ENCODE measurements at regions not wholly inside any gene's neighbourhood (a gene's known extent, or its start where the extent isn't known, plus 50 kb on each side); places are given as distances from the start of the nearest gene placed in this dataset.
"Not testable (repeated sequence)": the region's sequence is repeated elsewhere in the genome, so short reads cannot be mapped to it uniquely, and the experiment has no call there.

DNA sequence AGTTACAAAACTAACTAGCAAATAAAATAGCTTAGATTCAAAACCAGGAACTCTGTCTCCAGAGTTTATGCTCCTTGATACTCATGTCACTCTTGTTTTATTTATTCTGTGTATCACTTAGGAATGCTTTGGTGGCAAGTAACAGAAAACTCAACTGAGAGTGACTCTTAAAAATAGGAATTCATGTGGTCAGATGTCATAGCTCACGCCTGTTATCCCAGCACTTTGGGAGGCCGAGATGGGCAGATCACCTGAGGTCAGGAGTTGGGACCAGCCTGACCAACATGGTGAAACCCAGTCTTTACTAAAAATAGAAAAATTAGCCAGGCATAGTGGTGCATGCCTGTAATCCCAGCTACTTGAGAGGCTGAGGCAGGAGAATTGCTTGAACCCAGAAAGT is 252.1 kb downstream of the ENC1 start:
- not testable (repeated sequence) for H3K27me3 ChIP-seq (ENCODE audit: insufficient read depth, low read depth, low read length); H3K9me3 ChIP-seq (ENCODE audit: low read length); H3K79me2 ChIP-seq (replicated peaks; ENCODE audit: insufficient read depth, low read length); H2AFZ ChIP-seq (ENCODE audit: low read depth, low read length); H3K4me3 ChIP-seq (ENCODE audit: low read length); H3K9ac ChIP-seq (ENCODE audit: low read length); H3K4me2 ChIP-seq (ENCODE audit: low read length); H3F3A ChIP-seq (ENCODE audit: insufficient read depth, low read length, poor library complexity, severe bottlenecking); H3K27ac ChIP-seq (ENCODE audit: low read length); H3K36me3 ChIP-seq (ENCODE audit: insufficient read depth, low read length); H4K20me1 ChIP-seq (ENCODE audit: insufficient read depth); H3K9me2 ChIP-seq (ENCODE audit: insufficient read depth, low read length)

DNA sequence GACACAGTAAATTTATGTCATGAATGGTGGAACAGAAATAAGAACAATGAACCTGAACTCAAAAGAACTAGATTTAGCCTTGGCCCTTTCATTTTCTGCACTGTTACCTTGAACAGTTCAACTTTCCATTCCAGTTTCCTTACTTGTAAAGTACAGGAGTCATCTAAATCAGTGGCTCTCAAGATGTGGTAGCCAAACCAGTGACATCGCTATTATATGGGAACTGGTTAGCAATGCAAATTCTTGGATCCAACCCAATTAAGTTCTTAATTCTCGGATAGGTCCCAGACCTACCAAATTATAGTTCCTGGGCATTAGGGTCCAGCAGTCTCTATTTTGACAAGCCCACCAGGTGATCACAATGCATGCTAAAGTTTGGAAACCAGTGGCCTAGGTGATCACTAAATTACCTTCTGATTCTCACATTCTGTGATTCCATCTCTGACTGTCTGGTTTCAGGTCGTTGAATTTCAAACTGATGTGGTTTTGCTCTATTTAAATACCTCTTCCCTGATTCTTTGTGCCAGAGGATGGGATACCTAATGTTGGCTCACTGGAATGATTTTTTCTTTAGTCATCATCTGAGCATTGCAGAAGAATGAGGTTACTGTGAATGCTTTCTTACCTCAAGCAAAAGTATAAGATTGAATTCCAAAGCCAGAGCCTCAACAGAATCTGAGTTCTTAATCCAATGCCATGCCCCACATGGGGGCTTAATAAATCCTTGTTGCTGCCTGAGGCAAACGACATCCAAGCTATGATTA is 253.8 kb downstream of the ENC1 start:
- H3K9me2 ChIP-seq (ENCODE audit: insufficient read depth, low read length), result no peaks in the 10 kb centered on the region
- H3K79me2 ChIP-seq (replicated peaks; ENCODE audit: insufficient read depth, low read length), result no peaks in the 10 kb centered on the region
- H3F3A ChIP-seq (ENCODE audit: insufficient read depth, low read length, poor library complexity, severe bottlenecking), result peaks cover 6% of the 10 kb centered on the region
- H3K4me2 ChIP-seq (ENCODE audit: low read length), result no peak overlapping the region
- H3K4me3 ChIP-seq (ENCODE audit: low read length), result no peak overlapping the region
- H3K27me3 ChIP-seq (ENCODE audit: insufficient read depth, low read depth, low read length), result no peaks in the 10 kb centered on the region
- H3K9ac ChIP-seq (ENCODE audit: low read length), result no peak overlapping the region
- H2AFZ ChIP-seq (ENCODE audit: low read depth, low read length), result no peak overlapping the region
- no peaks in the 10 kb centered on the region for H3K36me3 ChIP-seq (ENCODE audit: insufficient read depth, low read length)
- TF ChIP-seq POLR2AphosphoS5 (IDR thresholded peaks at IDR 0.05) (no peak), RAD21 (conservative IDR thresholded peaks at IDR 0.05) (no peak), EZH2 (IDR thresholded peaks at IDR 0.05; ENCODE audit: borderline replicate concordance, insufficient read depth, low read length, poor library complexity, severe bottlenecking) (no peak), SMC3 (conservative IDR thresholded peaks at IDR 0.05; ENCODE audit: poor library complexity) (no peak)
- no peaks in the 10 kb centered on the region for H3K9me3 ChIP-seq (ENCODE audit: low read length)
- no peak overlapping the region for H3K27ac ChIP-seq (ENCODE audit: low read length)
- H4K20me1 ChIP-seq (ENCODE audit: insufficient read depth), result no peaks in the 10 kb centered on the region

DNA sequence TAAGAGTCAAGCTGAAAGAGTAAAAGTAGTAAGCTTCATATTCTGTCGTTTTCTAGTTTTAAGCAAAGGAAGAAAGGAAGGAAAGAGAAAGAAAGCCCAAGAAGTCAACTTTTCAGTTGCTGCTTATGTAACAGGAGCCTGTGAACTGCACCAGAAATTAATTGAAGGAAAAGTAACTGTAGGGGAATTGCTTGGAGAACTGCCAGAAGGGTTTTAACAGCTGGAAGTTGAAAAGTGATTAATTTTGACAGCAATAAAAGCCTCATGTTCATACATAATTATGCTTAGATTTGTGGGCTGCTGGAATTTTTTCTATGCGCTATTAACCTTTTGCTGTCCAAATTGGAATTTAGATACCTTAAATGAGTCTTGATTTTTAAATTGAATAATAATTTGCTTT is 255.7 kb downstream of the ENC1 start:
- Histone ChIP-seq H3K27ac (ENCODE audit: low read length) (peak overlapping the region; percentile 59), H3K79me2 (replicated peaks; ENCODE audit: insufficient read depth, low read length) (no peaks in the 10 kb centered on the region), H3K4me2 (ENCODE audit: low read length) (peak overlapping the region; percentile 5), H3F3A (ENCODE audit: insufficient read depth, low read length, poor library complexity, severe bottlenecking) (peaks cover 6% of the 10 kb centered on the region), H3K9me3 (ENCODE audit: low read length) (no peaks in the 10 kb centered on the region), H3K36me3 (ENCODE audit: insufficient read depth, low read length) (no peaks in the 10 kb centered on the region), H3K9ac (ENCODE audit: low read length) (no peak overlapping the region), H3K4me3 (ENCODE audit: low read length) (no peak overlapping the region), H3K9me2 (ENCODE audit: insufficient read depth, low read length) (no peaks in the 10 kb centered on the region), H4K20me1 (ENCODE audit: insufficient read depth) (no peaks in the 10 kb centered on the region), H3K27me3 (ENCODE audit: insufficient read depth, low read depth, low read length) (no peaks in the 10 kb centered on the region), H2AFZ (ENCODE audit: low read depth, low read length) (no peak overlapping the region)
- TF ChIP-seq, protein P1, sequence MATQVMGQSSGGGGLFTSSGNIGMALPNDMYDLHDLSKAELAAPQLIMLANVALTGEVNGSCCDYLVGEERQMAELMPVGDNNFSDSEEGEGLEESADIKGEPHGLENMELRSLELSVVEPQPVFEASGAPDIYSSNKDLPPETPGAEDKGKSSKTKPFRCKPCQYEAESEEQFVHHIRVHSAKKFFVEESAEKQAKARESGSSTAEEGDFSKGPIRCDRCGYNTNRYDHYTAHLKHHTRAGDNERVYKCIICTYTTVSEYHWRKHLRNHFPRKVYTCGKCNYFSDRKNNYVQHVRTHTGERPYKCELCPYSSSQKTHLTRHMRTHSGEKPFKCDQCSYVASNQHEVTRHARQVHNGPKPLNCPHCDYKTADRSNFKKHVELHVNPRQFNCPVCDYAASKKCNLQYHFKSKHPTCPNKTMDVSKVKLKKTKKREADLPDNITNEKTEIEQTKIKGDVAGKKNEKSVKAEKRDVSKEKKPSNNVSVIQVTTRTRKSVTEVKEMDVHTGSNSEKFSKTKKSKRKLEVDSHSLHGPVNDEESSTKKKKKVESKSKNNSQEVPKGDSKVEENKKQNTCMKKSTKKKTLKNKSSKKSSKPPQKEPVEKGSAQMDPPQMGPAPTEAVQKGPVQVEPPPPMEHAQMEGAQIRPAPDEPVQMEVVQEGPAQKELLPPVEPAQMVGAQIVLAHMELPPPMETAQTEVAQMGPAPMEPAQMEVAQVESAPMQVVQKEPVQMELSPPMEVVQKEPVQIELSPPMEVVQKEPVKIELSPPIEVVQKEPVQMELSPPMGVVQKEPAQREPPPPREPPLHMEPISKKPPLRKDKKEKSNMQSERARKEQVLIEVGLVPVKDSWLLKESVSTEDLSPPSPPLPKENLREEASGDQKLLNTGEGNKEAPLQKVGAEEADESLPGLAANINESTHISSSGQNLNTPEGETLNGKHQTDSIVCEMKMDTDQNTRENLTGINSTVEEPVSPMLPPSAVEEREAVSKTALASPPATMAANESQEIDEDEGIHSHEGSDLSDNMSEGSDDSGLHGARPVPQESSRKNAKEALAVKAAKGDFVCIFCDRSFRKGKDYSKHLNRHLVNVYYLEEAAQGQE (IDR thresholded peaks at IDR 0.05; ENCODE audit: borderline replicate concordance), result peak; percentile 24
- TF ChIP-seq RAD21 (conservative IDR thresholded peaks at IDR 0.05), result no peak
